Hematopoietic multipotent progenitor cell treated with erythropoietin and hydrocortisone succinate and interleukin-3 and kit ligand, for 6 days (in vitro differentiated cells): ENCODE measurements at regions not wholly inside any gene's neighbourhood (a gene's known extent, or its start where the extent isn't known, plus 50 kb on each side); places are given as distances from the start of the nearest gene placed in this dataset.
"Not testable (repeated sequence)": the region's sequence is repeated elsewhere in the genome, so short reads cannot be mapped to it uniquely, and the experiment has no call there.

ENCODE experiments used
- DNase-seq: peaks from one replicate; pipeline ENCODE4 v3.0.0-alpha.2; 2015

DNA sequence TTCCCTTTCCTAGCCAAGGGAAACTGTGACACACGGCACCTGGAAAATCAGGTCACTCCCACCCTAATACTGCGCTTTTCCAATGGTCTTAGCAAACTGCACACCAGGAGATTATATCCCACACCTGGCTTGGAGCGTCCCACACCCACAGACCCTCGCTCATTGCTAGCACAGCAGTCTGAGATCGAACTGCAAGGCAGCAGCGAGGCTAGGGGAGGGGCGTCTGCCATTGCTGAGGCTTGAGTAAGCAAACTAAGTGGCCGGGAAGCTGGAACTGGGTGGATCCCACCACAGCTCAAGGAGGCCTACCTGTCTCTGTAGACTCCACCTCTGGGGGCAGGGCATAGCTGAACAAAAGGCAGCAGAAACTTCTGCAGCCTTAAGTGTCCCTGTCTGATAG, 132.9 kb downstream of the TMEM167A start:
- not testable (repeated sequence) for DNase-seq

DNA sequence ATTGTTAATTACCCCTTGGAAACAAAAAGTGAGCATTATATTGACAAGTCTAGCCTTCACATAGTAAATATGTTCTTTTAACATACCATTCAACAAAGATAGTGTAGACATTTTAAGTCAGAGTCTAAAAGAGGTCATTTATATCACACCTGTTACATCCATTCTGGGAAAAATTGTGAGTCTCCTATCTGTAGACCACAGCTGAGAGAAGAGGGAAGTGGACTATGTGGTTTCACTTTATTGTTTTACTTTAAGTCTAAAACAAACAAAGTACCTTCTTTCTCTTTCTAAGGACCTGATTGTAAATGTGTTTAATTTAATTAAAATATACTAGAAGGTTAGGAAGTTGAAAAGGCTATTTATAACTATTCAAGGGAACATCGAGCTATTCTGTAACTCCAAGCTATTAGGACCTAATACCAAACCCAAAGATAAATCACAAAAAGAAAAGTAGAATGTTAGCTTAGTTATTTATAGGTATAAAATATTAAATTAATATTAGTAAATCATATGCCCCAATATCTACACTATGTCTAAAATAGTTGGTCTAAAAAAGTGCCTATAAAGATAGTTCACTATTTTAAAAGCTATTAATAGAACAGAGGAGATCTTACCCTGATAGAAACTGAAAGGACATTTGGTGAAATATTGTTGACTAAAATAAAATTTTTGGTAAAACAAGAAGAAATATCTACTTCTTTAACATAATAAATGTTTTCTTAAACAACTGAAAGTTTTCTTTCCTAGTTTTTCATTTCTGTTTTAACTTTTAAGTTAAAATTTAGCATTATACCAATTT, 134.9 kb downstream of the TMEM167A start:
- DNase-seq, result peak; percentile 7

DNA sequence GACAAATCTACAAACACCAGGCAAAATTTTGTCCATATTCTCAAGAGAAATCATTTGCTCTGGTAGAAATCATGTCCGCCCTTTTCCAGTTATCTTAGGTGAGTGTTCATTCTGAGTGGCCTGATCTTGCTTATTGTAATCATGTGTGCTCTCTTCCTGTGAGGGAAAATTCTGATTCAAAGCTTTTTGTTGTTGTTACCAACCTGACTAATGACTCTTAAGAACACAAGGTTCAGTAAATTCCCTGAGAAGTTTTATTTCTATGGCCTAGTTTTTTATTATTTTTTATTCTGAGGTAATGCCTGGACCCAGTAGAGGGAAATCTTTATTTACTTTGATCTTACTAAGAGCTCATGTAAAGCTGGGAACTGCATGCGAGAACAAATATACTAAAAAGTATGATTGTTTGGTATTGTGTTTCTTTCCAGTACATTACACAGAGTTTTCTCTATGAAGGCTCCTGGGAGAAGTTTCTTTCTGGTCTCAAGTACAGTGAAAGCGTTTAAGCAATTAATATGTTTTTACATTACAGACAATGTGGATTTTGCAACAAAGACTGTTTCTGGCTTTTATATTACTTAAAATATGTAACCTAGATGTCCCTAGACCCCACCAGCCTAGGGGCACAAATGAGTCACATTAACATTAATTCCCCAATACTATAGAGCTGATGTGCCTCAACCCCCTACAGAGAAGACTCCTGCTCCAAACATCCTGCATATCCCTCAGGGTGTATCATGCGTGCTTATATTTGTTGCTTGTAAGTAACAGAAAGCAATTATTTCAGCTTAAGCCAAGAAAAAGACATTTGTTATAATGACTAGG, 138.1 kb downstream of the TMEM167A start:
- DNase-seq, result no peak

DNA sequence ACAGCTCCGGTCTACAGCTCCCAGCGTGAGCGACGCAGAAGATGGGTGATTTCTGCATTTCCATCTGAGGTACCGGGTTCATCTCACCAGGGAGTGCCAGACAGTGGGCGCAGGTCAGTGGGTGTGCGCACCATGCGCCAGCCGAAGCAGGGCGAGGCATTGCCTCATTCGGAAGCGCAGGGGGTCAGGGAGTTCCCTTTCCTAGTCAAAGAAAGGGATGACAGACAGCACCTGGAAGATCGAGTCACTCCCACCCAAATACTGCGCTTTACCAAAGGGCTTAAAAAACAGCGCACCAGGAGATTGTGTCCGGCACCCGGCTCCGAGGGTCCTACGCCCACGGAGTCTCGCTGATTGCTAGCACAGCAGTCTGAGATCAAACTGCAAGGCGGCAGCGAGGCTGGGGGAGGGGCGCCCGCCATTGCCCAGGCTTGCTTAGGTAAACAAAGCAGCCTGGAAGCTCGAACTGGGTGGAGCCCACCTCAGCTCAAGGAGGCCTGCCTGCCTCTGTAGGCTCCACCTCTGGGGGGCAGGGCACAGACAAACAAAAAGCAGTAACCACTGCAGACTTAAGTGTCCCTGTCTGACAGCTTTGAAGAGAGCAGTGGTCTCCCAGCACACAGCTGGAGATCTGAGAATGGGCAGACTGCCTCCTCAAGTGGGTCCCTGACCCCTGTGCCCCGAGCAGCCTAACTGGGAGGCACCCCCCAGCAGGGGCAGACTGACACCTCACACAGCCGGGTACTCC, 144.5 kb downstream of the TMEM167A start:
- not testable (repeated sequence) for DNase-seq

DNA sequence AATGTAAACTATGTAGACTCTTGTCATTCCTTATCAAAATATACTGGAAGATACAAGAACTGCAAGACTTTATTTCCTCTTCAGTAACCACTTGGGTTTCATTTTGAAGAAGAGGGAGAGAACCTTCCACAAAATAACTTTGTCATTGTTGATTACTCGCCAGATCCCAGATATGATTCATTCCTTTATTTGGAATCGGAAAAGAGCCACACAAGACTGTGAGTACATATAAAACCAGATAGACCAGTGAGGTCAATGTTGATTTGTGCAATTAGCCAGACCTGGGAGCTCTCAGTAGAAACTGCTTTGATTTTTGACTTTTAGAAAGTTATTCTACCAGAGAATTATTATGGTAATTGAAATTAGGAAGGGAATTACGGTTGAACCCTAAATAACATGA, 146.1 kb downstream of the TMEM167A start:
- DNase-seq, result no peak

DNA sequence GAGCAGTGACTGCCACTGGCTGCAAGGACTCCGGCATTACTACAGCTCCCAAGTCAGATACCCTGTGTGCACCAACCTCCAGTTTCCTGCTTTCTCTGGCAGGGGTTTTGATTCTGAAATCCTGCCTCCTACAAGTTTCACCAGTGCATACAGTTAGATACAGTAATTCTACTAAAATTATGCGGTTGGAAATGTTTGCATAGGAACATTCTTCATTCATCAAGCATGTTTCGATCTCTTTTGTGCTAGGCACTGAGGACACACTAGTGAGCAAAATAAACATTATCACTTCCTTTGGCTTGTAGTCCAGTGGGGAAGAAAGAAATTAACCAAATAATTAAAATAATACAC, 152.2 kb downstream of the TMEM167A start:
- no peak for DNase-seq

DNA sequence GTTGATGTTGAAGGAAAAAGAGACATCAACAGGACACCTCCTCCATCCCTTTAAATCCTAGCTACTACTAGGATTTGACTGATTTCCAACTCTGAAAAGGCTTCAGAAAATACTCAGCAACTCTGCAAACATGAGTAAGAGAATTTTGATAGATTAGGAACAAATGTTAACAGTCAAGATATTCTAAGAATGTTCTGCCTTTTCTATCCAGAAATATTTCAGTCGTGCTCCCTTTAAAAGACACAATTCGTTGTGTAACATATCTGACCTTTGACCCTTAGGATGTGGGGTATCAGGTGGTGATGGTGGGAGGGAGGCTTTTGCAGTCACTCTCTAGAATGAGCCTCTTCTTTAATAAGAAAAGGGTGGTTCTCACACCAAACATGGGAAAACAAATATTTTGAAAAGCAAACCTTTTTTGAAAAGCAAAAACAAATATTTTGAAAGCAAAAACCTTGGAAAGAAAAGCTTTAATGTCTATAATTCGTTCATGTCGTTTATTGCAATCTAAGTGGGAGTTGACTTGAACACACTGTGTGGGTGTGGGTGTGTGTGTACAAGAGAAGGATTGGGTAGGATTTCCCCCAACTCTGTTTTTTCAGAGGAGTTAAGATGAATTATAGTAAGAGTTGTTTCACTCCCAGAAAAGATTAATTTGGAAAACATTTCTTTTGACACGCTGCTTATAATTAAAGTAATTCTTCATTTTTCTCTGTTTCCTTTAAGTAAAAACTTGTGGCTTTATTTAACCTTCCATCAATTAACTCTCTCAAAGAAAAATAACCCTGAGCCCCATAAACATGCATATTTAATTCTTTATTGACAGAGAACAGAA, 152.8 kb downstream of the TMEM167A start:
- no peak for DNase-seq

DNA sequence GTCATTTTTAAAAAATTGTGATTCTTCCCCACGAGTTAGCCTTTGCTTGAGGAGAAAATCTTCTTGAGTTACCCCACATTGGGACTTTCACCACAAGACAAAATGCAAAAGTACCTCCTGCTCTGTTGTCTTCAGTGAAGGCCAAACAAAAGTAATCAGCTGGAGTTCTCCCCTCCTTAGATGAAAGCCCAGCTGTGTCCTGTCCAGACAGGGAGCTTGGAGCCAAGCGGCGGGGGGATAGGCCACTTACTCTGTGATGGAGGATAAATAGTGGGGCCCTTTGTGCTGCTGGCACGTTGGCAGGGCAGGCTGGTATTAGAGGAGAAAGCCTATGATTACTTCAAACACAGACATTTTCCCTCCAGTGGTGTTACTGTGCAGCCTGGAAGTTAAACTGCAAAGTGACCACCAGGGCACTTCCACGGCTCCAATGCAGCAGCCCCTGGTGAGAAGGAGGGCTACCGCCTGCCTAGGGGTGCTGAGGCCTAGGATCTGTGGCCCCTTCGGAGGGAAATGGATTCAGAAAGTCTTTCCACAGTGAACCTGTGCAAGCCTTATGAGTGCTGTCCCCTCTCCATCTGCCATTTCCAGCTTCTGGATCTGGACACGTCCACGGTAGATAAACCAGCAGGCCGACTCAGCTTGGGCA, 155.0 kb downstream of the TMEM167A start:
- DNase-seq, result no peak

DNA sequence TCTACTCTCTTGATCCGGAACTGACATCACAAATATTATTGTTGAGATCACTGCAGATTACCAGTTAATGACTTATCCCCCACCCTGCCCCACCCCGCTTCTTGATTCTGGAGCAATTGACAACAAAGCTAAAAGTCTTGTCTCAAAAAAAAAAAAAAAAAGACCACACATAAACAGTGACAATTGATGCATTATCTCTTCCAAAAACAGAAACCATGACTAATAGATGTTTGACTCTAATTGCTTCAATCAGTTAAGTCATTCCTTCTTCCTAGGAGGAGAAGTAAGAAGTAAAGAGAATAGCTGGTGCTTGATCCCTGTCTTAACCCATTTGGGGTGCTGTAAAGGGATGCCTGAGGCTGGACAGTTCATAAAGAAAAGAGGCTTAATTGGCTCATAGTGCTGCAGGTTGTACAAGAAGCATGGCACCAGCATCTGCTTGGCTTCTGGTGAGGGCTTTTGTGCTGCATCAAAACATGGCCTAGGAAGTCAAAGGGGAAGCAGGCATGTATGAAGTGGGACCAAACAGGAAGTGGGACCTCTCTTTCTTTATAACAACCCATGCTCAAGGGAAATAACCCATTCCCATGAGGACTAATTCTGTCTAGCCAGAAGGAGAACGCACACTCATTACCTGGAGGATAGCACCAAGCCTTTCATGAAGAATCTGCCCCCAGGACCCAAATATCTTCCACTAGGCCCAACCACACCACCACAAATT, 158.7 kb downstream of the TMEM167A start:
- no peak for DNase-seq

DNA sequence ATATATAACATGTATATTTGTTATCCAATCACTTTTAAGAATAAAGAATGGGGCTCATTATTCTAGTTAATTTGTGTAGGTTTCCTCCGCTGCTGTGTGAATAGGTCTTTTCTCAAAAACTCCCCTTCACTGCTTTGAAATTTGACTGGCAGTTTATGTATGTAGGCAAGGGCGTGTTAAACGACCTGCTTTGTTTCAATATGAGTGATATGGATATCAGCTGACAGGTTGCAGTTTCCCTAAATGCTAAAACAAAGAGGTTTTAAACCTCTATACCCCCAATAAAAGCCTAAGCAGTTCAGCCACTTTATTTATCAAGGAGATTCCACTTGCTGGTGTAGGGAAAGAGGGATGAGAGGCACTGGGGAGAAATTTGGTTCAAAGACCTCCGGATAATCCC, 159.6 kb downstream of the TMEM167A start:
- no peak for DNase-seq

DNA sequence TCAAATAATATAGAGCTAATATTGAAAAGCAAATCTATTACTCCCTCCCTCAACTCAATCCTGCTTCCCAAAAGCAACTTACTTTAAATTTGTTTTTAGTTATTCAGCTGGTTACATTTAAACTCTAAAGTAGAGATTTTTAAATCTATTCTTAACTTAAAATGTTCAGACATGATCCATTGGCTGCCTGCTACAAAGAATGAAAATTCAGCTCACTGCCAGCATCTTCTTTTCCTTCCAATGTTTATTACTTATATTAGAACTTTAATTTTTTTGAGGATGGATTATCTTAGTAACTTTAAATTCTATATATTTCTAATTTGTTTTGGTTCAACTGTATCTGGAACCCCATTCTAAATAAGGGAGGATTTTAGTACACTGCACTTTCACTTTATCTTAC, 163.2 kb downstream of the TMEM167A start:
- DNase-seq, result no peak

DNA sequence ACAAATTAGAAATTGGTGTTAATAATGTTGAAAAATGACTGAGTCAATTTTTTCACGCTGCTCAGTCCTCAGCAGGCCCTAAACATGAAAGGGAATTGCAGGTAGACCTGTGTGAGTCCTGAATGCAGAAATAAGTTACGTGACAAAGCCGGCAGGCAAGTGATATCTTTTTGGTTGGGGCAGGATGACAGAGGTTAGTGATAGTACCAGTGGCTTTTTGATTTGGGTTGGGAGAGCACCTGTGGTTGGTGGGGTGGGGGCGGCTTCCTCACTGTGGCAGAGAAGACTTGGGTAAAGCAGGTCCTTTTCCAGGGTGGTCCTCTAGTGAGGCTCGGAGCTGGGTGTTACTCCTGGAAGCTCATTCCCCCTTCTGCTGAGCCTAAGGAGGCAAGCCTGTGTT, 164.7 kb downstream of the TMEM167A start:
- no peak for DNase-seq

DNA sequence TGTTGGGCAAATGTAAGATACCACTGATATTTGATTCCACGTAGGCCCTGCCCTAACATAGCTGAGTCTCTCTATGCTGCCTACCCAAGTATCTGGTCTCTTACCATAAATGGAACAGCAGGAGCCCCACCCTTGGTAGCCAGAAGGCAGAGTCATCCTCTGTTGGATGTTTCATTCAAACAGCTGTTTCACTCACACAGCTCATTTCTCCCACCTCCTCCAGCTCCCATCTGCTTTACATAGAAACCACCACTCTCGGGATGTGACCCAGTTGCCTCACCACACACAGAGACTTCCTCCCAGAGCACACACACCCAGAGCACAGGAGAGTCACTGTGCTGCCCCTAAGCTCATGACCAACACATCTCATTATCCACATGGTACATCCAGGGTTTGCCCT, 165.3 kb downstream of the TMEM167A start:
- DNase-seq, result no peak

DNA sequence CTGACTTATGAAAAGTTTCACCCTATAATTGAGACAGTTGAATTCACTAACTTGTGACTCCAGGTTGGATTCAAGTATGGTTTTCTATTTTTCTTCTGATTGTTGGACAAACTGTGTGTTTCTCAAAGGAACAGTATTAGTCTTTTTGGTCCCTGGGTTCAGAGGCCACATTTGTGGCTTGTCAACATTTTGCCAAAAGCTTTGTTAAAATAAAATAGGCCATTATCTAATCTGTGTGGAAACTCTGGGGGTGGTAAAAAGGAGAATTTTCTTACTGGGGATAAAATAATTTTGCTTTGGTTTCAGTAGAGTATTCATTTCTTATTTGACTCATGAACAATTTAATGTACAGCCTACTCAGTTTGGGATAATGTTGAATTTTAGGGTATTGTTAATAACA, 166.3 kb downstream of the TMEM167A start:
- DNase-seq, result no peak

DNA sequence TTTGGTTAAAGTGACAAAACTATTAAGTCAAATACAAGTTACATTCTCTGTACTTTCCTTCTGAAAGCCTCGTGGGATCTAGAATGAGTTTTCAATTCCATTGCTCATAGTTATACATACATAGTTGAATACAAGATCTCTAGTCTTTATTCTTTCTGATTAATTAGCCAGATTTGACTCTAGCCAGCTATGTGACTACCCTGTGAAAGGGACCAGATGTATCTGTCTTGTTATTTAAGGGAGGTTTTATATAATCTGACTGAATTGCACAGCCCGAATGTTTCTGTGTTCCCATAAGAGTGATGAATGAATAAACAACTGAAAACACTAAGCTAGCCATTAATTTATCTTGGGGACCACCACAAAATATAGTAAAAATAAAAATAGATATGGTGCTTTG, 166.7 kb downstream of the TMEM167A start:
- DNase-seq, result no peak

DNA sequence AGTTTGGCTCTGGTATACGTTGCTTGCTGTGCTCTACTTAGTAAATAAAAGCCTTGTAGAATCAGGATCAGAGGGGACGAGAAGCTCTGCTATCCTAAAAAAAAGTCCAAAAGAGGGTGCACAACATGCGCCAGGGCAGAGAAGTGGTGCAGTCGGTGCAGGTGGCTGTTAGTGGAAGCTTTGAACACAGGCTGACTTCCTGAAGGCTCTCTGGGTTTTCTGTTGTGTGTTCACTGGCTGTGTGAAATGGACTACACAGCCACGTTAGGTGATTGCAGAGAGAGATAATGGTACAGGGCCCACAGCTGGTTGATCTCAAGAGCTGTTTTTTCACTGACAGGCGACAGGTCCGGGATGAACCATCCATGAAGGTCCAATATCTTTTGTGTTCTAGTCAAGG, 167.4 kb downstream of the TMEM167A start:
- DNase-seq, result no peak

DNA sequence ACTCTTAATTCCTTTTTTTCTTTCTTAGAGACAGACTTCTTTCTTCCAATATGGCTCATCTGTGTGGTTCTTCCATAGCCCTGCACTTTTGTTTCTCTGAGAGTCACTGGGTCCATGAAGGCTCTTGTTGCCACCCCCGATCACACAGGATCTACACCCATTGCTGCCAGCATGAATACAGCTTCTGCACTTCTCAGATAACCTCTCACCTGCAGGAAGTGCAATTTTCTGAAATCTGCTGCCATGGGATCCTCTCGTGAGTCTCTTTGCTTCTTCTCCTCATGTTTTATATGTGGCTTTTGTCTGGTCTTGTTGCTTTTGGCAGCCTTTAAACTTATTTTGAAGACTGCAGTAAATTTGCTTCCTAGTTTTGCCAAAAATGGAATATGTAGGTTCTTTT, 171.2 kb downstream of the TMEM167A start:
- DNase-seq, result no peak

DNA sequence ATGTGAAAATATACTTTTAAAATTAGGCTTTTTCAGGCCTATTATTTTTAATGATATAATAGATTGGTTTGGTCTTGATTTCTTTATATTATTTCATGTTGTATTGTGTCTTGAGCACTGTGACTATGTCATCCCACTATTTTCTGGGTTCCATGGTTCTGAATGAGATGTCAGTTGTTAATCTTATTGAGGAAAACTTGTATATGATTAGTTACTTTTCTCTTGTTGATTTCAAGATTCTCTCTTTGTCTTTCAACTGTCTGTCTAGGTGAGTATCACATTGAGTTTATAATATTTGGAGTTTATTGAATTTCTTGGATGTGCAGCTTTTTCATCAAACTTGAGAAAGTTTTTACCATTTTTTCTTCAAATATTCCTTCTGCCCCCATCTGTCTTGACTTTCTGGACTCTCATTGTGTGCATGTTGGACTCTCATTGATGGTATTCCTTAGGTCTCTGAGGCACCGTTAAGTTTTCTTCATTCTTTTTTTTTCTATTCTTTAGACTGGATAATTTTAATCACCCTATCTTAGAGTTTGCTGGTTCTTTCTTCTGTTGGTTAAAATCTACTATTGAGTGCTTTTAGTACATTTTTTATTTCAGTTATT, 175.8 kb downstream of the TMEM167A start:
- no peak for DNase-seq

DNA sequence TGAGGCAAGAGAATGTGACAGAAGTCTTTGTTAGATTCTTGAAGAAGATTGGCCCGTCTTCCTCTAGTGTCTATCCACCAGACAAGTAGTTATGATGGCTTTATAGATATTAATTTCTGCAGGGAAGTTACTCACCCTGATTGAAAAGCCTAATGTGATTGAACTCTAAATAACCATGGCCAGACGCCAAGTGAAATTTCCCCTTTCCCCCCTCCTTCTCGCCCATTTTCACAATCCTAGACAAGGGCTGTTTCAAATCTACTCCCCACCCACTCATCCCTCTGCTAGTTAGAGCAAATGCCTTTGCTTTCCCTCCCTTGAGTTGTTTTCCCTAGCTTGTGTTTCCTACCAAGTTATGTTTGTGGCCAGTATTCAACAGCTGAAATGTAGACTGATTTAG, 182.5 kb downstream of the TMEM167A start:
- DNase-seq, result no peak

DNA sequence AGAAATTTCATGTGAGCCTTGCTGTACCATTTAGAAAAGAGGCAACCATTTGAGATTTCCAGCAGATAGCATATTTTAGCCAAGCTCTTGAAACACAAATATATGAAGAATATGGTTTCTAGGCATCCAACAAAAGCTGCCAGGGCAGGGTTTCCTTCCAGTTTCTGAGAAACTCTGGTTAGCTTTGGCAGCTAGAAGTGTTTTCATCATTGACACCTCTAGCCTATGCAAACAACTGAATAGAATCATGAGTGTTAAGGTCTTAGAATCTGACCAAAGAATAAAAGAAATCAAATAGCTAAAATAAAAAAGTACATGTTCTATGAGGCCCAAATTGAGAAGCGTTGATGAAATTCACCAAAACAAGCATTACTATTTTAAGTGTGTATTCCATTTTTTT, 188.1 kb downstream of the TMEM167A start:
- DNase-seq, result no peak

DNA sequence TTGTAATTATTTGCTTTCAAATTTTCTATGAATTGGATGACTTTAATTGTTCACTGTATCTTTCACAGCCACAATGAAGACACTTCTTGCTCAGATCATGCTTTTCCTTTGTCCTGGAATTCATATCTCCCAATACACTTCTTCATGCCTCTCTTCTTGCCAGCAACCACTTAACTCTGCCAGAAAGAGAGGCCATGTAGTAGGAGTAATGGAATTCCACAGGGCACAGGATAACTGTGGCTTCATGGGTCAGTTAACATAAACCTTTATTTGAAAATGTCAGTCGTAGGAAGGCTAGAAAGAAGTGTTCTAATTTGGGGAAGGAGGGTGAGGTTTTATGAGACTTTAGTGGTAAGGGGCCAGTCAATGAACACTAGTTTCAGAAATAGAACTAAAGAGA, 190.3 kb downstream of the TMEM167A start:
- DNase-seq, result no peak
